Cardiac fibroblast (primary cell): ENCODE measurements at regions not wholly inside any gene's neighbourhood (a gene's known extent, or its start where the extent isn't known, plus 50 kb on each side); places are given as distances from the start of the nearest gene placed in this dataset.
A peak's percentile ranks its signal among the peaks of the same experiment; 100 is the strongest.

Experiments
- DNase-seq, 2 donors: peaks; one replicate each; pipeline versions ENCODE4 v3.0.0 to v3.0.0-alpha.2; 2010; ENCODE audit warnings: low read depth in 2 of 2
- H3K4me3 ChIP-seq, 2 donors: replicated peaks in 1 of 2; 1 replicate in 1 of 2; 2 replicates in 1 of 2; pipeline ENCODE4 v1.5.1; 2011; ENCODE audit warnings: low read depth in 2 of 2, low read length in 2 of 2, mild to moderate bottlenecking in 2 of 2, moderate library complexity in 1 of 2
- CTCF ChIP-seq: IDR thresholded peaks from one replicate; pipeline ENCODE4 v1.5.1; 2011; ENCODE audit warnings: low read depth, mild to moderate bottlenecking, low read length, inconsistent platforms

GRCh38 chr1:90394247-90394646 lies 322.9 kb downstream of the BARHL2 start:
- no peak overlapping the region for H3K4me3 ChIP-seq
- peak in 1 of 2 donors; percentile 18 for DNase-seq
- no peak for TF ChIP-seq CTCF

GRCh38 chr1:90393025-90393424 lies 324.1 kb downstream of the BARHL2 start:
- no peak for DNase-seq
- TF ChIP-seq CTCF, result no peak
- H3K4me3 ChIP-seq, result no peak overlapping the region

- TF ChIP-seq CTCF, result no peak
- DNase-seq, result peak; percentile 11 to 70
- no peak overlapping the region for H3K4me3 ChIP-seq
Observed at GRCh38 chr1:90391126-90391525, 326.0 kb downstream of the BARHL2 start.

- DNase-seq, result peak in 1 of 2 donors; percentile 18
- TF ChIP-seq CTCF, result no peak
Observed at GRCh38 chr1:90387805-90388204, 329.3 kb downstream of the BARHL2 start.

GRCh38 chr1:90386899-90387720 lies 330.0 kb downstream of the BARHL2 start:
- TF ChIP-seq CTCF, result no peak
- H3K4me3 ChIP-seq, result no peak overlapping the region
- DNase-seq, result peak; percentile 37 to 71

More at GRCh38 chr1:90387805-90388204, 329.3 kb downstream of the BARHL2 start:
- H3K4me3 ChIP-seq, result no peak overlapping the region

GRCh38 chr1:90384193-90384592 lies 332.9 kb downstream of the BARHL2 start:
- TF ChIP-seq CTCF, result no peak
- H3K4me3 ChIP-seq, result no peak overlapping the region
- no peak for DNase-seq
